HG03558 (cell line): ENCODE measurements at regions not wholly inside any gene's neighbourhood (a gene's known extent, or its start where the extent isn't known, plus 50 kb on each side); places are given as distances from the start of the nearest gene placed in this dataset.

ENCODE experiments used
- ATAC-seq: cut with Tn5 transposase; IDR thresholded peaks from one replicate; pipeline ENCODE4 v1.9.1; 2021; ENCODE audit warnings: moderate number of reproducible peaks; ENCODE audit not compliant: unreplicated experiment; ENCODE audit errors: extremely low read depth

- ATAC-seq: no peak
Measured at GRCh38 chr7:136807598-136807997, 60.9 kb upstream of the CHRM2 start.

DNA sequence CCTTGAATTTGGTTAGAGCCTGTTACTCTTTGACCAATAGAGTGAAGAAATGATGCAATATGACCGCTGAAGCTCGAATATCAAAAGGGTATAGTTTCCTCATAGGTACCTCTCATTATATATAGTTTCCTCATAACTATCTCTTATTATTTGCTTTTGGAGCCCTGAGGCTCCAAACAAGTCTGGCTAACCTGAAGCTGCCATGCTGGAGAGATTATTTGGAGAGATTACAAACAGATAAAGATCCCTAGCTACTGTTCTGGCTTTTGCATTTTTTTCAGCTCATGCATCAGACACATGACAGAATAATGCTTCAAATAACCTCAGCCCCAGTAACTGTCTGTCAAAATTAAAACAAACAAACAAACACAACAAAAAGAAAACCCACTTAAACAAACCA lies 65.4 kb upstream of the CHRM2 start:
- ATAC-seq: no peak

GRCh38 chr7:136783934-136784333 lies 84.5 kb upstream of the CHRM2 start:
- ATAC-seq: no peak

GRCh38 chr7:136741941-136742340 lies 126.5 kb upstream of the CHRM2 start:
- no peak for ATAC-seq

DNA sequence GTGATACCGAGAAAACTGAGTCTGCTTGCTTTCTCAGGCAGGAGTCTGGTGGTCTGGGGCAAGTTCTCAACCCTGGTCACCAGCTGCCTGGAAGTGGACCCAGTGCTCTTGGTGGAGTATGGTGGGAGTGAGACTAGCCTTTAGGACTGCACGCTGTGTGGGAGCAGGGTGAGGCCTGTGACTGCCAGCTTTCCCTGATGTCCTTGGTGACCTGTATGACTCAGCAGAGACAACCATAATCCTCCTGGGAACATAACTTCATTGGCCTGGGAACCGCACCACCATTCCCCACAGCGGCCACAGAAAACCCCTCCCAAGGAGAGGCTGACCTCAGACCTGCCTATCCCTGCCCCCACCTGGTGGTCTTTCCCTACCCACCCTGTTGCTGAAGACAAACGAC lies 139.5 kb upstream of the CHRM2 start:
- ATAC-seq: no peak

DNA sequence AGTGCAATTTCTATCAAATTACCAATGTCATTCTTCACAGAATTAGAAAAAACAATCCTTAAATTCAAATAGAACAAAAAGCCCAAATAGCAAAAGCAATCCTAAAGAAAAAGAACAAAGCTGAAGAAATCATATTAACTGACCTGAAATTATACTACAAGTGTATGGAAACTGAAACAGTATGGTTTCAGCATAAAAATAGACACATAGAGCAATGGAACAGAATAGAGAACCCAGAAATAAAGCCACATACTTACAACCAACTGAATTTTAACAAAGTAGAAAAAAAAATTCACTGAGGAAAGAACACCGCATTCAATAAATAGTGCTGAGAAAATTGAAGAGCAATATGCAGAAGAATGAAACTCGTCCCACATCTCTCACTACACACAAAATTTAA lies 142.0 kb upstream of the CHRM2 start:
- ATAC-seq: no peak

- ATAC-seq: no peak
Measured at GRCh38 chr7:136717910-136718557, 150.4 kb upstream of the CHRM2 start.

- no peak for ATAC-seq
Measured at GRCh38 chr7:136714062-136714461, 154.4 kb upstream of the CHRM2 start.

DNA sequence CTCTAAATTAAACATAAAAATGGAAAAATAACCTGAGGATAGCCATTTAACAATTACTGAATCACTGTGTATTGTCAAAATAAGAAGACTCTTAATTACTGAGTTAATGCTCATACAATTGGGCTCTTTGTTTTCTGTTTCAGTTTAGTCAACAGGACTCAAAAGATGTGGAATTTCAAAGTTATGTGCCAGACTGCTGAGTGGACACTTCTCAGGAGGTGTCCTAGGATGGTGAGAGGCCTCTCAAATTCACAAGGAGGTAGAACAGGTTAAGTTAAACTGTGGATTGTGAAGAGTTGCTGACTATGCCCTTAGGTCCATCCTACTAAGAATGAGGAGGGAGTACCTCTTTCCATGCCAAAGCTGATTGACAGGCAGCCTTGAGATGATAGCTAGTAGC lies 157.7 kb upstream of the CHRM2 start:
- no peak for ATAC-seq

DNA sequence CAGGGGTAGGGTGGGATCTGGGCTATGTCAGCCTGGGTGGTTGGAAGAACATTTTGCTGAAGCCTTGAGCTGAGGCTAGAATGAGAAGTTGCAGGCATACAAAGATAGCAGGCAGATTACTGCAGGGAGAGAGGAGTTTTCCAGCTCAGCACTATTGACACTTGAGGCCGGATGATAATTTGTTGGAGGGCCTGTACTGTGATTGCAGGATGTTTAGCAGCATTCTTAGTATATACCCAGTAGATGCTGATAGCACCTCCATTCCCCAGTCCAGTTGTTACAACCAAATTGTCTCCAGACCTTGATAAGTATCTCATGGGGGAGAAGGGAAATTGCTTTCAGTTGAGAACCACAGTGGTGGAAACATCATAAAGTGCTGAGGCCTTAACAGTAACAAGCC lies 158.6 kb upstream of the CHRM2 start:
- ATAC-seq: no peak

DNA sequence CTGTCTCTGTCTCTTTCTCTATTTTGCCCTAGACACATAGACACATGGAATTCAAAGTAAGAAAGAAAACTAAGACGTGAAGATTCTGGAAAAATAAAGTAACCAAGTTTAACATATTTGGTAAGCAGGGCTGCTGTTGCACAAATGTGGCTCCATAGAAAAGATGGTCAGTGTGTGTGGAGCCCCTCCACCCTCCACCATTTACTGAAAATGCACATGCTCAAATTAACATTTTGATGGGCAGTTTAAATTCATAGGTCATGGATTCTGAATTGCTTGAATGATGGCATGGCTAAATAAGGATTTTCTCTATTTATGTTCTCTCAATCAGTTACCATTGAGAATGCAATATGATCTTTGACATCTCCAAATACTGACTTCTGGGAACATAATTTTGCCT lies 165.5 kb upstream of the CHRM2 start:
- no peak for ATAC-seq

DNA sequence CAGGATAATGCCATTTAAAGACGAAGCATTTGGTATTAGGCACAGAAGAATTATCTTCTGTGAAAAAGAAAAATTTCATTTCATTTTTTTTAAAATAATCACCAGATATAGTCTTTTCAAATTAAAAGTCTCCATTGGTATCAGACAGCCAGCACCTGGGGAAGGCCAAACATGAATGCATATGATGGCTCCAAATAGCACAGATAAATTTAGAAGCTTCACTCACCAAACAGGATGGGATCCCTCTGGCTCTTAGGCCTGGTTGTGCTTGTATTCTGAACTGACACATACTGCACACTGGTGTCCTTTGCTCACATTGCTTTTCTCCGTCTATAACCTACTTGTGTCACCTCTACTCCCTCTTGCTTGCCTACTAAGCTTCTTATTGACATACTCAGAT lies 169.5 kb upstream of the CHRM2 start:
- no peak for ATAC-seq

- no peak for ATAC-seq
Measured at GRCh38 chr7:136698231-136698630, 170.2 kb upstream of the CHRM2 start.

GRCh38 chr7:136697271-136697670 lies 171.2 kb upstream of the CHRM2 start:
- no peak for ATAC-seq

DNA sequence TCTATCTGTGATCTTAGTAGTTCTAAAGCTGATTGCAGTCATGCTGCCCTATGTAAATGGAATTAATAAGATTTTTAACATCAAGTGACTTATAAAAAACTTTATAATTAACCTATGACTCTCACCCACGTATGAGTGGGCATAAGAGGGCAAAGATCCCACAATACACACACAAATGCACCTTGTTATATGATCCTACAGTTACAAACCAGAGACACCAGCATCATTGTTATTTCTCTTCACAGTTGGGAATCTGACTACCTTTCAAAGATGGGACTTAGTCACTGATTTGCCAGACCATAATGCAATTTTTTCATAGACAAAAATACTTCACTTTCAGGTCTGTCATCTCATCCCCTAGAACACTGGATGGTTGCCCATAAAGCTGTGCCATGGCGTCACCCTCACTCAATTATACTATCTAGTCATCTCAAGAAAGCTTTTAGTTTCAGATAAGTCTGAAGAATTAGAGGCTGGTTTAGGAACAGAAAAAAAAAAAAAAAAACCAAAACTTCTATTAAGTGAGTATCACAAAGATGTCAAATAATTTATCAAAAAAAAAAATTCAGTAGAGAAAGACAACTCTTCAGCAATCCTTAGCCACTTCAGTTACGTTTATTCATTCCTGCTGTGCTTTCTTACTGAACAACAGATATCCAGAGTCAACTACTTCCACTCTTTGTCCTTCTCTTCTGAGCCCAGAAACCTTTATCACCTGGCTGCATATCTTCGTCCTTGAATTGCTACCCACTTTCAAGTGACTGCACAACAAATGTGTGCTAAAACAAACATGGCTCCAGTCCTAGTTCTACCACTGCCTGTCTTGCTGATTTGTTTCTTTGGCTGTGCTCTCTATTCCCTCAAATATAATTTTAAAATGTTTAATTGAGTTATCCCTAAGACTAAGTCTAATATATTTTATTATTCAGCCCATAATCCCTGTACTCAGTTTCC lies 175.0 kb upstream of the CHRM2 start:
- ATAC-seq: no peak

DNA sequence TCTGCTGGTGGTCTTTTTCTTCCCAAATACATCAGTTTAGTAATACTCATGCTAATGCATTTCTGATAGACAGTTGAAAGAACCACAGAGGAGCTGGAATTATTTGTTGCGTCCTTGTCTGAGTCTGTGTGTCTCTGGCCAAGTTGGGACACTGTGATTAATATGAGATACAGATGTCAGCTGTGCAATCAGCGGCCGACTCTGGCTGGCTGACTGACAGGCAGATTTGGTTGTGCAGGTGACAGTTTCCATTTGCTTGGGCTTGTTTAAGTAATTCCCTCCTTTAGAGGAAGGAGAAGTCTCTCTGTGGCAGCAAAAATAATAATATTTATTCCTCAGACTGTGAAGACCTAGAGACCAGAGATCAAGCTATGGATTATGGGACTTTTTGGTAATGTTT lies 176.2 kb upstream of the CHRM2 start:
- ATAC-seq: no peak

GRCh38 chr7:136688601-136689000 lies 179.9 kb upstream of the CHRM2 start:
- no peak for ATAC-seq

- no peak for ATAC-seq
Measured at GRCh38 chr7:136687693-136688322, 180.6 kb upstream of the CHRM2 start.

DNA sequence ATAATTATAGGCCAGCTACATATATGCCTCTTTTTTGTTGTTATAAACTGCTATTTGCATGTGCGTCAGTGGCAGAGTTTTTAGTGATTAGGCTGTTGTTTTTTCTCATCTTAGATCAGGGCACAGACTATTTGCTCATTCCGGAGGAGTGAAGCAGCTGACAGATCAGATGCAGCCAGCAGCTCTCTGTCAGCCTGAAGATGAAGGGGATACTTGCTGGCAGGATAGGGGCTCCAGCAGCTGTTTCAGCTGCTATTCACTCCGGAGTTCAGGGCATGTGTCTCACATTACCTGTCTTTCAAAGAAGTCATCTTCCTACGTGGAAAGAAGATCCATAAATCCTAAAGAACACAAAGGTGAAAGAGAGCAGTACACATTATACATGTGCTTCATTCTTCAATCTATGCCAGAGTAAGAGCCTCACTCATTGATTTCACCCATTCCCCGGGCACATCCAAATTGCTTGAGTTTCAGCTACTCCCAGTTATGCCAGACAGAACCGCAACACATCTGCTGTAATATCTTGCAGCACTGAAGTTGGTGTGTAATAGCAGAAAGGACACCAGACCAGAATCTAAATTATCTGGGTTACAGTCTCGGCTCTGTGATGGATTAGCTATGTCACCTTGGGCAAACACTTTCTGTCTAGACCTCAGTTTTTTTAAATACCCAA lies 182.8 kb upstream of the CHRM2 start:
- ATAC-seq: no peak

DNA sequence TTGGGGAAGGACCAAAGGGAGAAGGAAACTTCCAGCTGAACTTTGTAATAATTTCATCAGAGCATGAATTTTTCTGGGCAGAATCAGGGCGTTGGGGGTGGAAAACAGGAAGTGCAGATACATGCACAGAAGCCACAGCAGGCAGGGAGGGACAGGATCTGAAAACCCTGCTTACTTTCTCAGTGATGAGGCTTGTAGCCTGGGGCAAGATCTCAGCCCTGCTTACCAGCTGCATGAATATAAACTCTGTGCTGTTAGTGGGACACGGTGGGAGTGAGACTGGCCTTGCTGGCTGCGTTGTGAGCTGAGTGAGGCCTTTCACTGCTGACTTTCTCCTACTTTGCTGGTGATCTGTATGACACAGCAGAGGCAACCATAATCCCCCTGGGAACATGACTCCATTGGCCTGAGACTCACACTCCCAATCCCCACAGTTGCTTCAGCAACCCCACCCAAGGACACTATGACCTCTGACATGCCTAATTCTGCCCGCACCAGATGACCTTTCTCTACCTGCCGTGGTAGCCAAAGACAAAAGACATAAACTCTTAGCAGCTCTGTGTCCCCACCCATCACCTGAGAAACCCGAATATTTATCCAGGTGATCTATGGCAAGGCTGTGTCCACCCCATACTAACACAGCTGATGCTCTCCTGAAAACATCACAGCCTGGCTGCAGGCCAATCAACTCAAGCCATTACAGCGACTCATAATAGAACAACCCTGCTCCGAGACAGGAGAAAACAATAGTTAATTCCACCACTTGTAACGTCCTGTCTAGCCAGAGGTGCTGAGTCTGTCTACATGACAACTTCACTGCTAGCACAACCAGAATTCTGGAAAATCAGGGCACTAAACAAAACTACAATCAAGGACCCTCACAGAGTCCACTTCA lies 190.7 kb upstream of the CHRM2 start:
- no peak for ATAC-seq
